ENCODE measurements at regions not wholly inside any gene's neighbourhood (a gene's known extent, or its start where the extent isn't known, plus 50 kb on each side); places are given as distances from the start of the nearest gene placed in this dataset.
"Not testable (repeated sequence)": the region's sequence is repeated elsewhere in the genome, so short reads cannot be mapped to it uniquely, and the experiment has no call there.

- no peak for DNase-seq
Observed at GRCh38 chr14:42535397-42535796, 928.7 kb downstream of the LRFN5 start.

GRCh38 chr14:42533476-42533875, 926.8 kb downstream of the LRFN5 start:
- DNase-seq = no peak

DNA sequence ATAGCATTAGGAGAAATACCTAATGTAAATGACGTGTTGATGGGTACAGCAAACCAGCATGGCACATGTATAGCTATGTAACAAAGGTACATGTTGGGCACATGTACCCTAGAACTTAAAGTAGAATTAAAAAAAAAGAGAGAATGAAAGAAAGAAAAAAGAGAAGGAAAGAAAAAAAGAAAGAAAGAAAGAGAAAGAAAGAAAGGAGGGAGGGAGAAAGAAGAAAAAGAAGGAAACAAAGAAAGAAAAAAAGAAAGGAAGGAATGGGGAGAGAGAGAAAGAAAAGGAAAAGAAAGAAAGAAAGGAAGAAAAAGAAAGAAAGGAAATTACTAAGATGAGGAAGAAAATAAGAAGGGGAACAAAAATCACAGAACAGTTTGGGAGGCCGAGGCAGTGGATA, 925.5 kb downstream of the LRFN5 start:
- no peak for DNase-seq

- no peak for DNase-seq
Observed at GRCh38 chr14:42527141-42527540, 920.5 kb downstream of the LRFN5 start.

DNA sequence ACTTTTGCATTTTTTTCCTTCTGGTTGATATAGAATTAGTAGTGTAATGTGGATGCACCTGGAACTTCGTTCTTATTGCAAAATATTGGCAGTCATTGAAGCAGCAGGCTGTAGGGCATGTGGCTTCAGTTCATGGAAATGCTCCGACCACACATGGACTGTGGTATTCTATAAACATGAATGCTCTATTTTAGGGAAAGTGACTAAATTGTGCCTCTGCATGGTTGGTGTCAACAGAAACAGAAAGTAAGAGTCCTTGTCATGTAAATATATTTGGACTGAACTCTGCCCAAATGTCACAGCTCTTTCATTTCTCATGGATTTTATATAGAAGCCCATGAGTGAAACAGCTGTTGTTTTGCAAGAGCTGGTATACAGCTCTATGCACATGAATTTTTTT, 917.0 kb downstream of the LRFN5 start:
- DNase-seq = no peak

GRCh38 chr14:42517806-42518500, 911.3 kb downstream of the LRFN5 start:
- DNase-seq = no peak

DNA sequence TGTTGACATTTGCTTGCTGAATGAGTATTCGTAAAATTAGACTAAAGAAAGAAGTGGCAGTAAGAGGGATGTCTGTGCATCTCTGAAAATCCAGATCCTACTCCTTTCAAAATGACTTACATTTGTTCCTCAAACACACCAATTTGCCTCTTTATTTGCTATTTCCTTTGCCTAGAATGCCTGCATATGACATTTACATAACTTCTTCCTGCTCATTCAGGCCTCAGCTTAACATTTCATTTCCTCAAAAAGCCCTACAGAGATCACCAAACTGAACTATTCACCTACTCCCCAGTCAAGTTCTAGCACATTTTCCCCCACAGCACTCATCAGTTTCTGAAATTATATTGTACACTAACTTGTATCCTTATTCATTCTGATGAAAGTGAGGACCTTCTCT, 907.2 kb downstream of the LRFN5 start:
- DNase-seq = no peak

DNA sequence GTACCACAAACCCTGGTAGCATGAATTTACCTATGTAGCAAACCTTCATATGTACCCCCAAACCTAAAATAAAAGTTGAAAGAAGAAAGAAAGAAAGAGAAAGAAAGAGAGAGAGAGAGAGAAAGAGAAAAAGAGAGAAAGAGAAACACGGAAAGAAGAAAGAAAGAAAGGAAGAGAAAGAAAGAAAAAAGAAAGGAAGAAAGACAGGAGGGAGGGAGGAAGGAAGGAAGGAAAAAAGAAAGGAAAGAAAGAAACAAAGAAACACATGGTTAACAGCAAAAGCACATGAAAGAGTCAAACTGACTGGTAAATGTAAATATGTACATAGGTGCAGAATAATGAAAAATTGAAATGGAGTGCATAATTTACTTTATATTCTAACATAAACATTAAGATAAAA, 903.4 kb downstream of the LRFN5 start:
- no peak for DNase-seq

GRCh38 chr14:42508209-42508946, 901.7 kb downstream of the LRFN5 start:
- DNase-seq = no peak

- DNase-seq = no peak
Observed at GRCh38 chr14:42504433-42504832, 897.8 kb downstream of the LRFN5 start.

DNA sequence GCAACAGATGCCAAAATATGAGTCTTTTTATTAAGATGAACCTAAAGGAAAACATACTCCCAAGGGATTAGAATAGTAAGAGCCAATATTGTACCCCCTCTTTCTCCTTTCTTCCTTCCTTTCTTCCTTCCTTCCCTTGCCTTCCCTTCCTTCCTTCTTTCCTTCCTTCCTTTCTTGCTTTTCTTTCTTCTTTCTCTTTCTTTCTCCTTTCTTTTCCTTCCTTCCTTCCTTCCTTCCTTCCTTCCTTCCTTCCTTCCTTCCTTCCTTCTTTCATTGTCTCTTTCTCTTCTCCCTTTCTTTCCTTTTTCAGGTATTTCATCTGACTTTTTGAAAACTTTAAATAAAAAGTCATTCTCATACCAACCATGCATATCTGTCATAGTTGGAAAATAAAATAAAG, 892.5 kb downstream of the LRFN5 start:
- DNase-seq = no peak

- DNase-seq = no peak
Observed at GRCh38 chr14:42490536-42490935, 883.9 kb downstream of the LRFN5 start.

DNA sequence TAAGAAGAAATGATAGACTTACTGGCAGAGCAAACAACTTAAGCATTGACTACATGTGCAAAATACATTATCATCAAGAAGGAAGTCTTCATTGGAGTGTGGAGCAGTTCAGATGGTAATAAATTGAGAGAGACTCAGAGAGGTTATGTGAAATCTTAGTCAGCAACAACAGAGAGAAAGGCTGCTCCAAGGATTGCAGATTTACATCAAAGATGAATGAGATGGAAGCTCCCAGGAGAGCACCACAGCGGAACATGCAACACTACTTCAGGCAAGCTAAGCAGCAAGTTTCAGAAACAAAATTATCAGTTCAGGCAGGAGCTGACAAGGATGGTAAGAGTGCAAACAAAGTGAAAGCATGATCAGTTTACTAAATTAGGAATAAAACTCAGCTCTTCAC, 882.3 kb downstream of the LRFN5 start:
- no peak for DNase-seq

DNA sequence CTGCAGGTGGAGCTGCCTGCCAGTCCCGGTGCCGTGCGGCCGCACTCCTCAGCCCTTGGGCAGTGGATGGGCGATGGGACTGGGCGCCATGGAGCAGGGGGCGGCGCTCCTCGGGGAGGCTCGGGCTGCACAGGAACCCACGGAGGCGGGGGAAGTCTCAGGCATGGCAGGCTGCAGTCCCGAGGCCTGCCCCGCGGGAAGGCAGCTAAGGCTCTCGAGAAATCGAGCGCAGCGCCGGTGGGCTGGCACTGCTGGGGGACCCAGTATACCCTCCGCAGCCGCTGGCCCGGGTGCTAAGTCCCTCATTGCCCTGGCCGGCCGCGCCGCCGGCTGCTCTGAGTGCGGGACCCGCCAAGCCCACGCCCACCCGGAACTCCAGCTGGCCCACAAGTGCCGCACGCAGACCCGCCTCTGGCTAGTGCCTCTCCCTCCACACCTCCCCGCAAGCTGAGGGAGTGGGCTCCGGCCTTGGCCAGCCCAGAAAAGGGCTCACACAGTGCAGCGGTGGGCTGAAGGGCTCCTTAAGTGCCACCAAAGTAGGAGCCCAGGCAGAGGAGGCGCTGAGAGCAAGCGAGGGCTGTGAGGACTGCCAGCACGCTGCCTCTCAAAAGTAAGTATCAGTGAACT, 875.8 kb downstream of the LRFN5 start:
- not testable (repeated sequence) for DNase-seq

GRCh38 chr14:42481714-42482113, 875.0 kb downstream of the LRFN5 start:
- DNase-seq = not testable (repeated sequence)

- no peak for DNase-seq
Observed at GRCh38 chr14:42480255-42480654, 873.6 kb downstream of the LRFN5 start.

DNA sequence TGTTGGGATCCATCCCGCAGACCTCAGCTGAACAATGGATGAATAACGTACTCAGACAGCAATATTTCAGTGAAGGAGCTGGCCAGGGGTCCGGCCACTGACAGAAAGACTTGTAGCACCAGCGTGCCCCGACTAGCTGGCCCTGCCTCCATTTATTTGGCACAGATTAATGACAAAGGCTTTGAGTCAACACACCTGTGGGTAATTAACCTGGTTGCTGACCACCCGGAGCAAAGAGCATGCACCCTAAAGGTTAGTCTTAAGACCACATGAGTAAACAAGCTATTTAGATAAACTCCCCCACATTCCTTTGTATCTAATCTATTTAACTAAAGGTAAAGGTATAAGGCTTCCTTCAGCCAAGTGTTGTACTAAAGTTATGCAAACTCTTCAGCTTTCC, 868.6 kb downstream of the LRFN5 start:
- no peak for DNase-seq

DNA sequence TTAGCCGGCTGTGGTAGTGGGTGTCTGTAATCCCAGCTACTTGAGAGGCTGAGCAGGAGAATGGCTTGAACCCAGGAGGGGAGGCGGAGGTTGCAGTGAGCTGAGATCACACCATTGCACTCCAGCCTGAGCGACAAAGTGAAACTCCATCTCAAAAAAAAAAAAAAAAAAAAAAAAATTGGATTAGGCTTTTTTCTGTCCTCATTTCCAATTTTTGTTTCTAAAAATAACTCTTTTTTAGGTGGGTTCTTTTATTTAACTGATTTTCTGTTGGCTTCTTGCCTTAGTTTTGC, 863.7 kb downstream of the LRFN5 start:
- DNase-seq = no peak

DNA sequence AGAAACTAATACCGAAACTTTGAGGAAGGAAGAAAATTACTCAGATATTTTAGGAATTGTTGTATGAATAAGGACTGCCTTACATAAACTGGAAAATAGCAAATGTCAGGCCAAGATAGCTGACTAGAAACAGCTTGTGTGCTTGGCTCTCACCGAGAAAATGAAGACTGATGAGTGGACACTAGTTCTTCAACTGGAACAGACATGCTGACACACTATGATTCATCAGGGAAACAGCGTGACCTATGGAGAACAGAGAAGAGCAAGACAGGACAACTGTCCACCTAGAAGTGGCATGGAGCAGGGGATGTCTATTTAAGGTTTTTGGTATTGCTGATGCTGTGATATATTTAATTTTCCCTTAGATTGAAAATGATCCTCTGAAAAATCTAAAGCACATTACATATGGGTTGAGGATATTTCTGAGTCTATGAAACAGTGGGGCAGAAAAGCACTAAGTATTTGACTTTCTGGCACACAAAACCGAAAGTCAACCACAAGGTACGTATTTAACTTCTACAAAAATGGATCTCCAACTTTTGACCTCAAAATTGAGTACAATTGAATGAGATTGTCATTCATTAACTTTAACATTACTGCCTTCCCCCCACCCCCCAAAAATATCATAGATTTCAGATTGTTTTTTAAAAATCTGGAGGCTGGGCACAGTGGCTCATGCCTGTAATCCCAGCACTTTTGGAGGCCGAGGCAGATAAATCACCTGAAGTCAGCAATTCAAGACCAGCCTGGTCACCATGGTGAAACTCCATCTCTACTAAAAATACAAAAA, 863.2 kb downstream of the LRFN5 start:
- DNase-seq = no peak

DNA sequence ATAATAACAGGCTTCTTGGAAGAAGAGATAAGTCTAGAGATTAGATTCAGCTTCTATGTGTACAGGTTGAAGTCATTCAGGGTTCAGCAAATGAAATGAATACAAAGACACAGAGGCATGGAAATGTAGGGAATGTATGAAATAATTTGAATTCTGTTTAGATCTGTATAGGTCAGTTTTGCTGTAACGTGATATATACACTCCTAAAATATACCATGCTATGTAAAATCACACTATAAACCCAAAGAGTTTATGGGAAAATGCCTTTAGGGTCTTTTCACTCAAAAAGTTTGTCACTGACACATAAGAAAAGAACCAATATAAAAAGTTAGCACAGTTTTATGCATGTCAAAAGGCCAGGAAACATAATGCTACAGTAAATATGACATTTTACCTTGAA, 854.0 kb downstream of the LRFN5 start:
- DNase-seq = no peak

DNA sequence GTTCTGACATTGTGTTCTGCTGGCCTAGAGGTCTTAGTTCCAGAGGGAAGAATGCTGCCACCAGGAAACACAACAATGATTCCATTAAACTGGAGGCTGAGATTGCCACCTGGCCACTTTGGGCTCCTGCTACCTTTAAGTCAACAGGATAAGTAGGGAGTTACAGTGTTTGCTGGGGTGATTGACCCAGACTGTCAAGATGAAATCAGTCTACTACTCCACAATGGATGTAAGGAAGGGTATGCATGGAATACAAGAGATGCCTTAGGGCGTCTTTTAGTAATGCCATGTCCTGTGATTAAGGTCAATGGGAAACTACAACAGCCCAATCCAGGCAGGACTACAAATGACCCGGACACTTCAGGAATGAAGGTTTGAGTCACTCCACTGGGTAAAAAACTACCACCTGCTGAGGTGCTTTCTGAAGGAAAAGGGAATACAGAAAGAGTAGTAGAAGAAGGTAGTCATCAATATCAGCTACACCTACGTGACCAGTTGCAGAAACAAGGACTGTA, 852.6 kb downstream of the LRFN5 start:
- no peak for DNase-seq

- DNase-seq = no peak
Observed at GRCh38 chr14:42441615-42442014, 834.9 kb downstream of the LRFN5 start.

DNA sequence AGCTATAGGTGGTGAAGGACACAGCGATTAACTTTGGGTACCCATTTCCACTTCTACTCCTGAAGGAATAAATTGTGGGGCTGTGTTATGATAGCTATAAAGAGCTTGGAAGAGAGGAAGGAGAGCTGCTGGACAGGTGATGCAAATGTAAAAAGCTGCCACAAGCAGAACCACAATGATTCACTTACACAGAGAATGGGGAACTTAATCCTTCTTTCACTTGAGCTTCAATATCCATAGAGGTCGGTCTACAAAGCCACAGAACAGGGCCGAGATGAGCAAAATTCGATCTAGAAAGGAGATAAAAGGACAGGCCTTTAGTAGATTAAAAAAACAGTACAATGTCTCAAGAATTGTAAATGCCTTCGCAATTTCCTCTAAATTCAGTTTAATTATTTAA, 831.1 kb downstream of the LRFN5 start:
- DNase-seq = no peak

Data from stimulated activated CD4-positive, alpha-beta T cell treated with anti-CD3 and anti-CD28 coated beads, Interleukin-4, amount 100 ng/mL, for 1 hour (primary cell).